ENCODE measurements at regions not wholly inside any gene's neighbourhood (a gene's known extent, or its start where the extent isn't known, plus 50 kb on each side); places are given as distances from the start of the nearest gene placed in this dataset.

DNA sequence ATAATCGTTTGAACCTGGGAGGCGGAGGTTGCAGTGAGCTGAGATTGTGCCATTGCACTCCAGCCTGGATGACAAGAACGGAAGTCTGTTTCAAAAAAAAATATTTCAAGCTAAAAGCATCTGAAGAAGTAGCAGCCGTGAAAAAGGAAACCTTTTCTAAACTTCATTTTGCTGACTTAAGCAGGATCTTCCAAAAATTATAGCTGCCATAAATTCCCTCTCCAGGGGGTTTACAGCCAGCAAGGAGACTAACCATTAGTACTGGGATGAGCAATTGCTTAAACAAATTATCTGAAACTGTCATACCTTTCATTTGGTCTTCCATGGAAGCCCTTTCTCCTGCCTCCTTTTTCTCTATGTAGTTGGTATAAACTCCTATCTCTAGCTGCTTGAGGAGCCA is 69.9 kb upstream of the TSC22D1 start:
- Histone ChIP-seq H3K9ac (ENCODE audit: low read length) (no peak overlapping the region), H3K9me3 (ENCODE audit: control insufficient read depth in 1 of 2, insufficient read depth in 1 of 2, low read depth in 1 of 2, low read length in 2 of 2) (no peaks in the 10 kb centered on the region), H3K4me2 (ENCODE audit: low read length) (no peak overlapping the region), H3K27me3 (ENCODE audit: insufficient read depth, low read length) (no peaks in the 10 kb centered on the region), H3K36me3 (ENCODE audit: control insufficient read depth in 1 of 2, insufficient read depth in 2 of 2, low read length in 2 of 2) (no peaks in the 10 kb centered on the region), H3K79me2 (ENCODE audit: insufficient read depth, low read length) (no peaks in the 10 kb centered on the region), H3K4me3 (replicated peaks in 1 of 2; ENCODE audit: low read depth in 1 of 2, low read length in 2 of 2) (no peak overlapping the region), H3K4me1 (ENCODE audit: control insufficient read depth in 1 of 2, insufficient read depth in 2 of 2, low read length in 2 of 2) (peaks cover 0 to 9% of the 10 kb centered on the region in 2 experiments; a peak in 1 of 4 replicates), H3K9me2 (ENCODE audit: insufficient read depth) (no peaks in the 10 kb centered on the region), H3K27ac (ENCODE audit: low read depth, low read length) (no peak overlapping the region), H4K20me1 (ENCODE audit: insufficient read depth) (no peaks in the 10 kb centered on the region), H2AFZ (ENCODE audit: low read depth, low read length, poor library complexity, severe bottlenecking) (no peak overlapping the region)
- no TSS peak for BruUV-seq (replicated peaks)
- CTCF ChIA-PET, result no interaction called here
- RAD21 ChIA-PET (ENCODE audit: low non-redundant PET in 1 of 2, low total read pairs in 2 of 2, uncharacterized antibody in 2 of 2, unreplicated experiment in 2 of 2), result no interaction called here
- ATAC-seq (no peak), DNase-seq (ENCODE audit: low read depth, low spot score) (no peak)
- TF ChIP-seq CBX3 (IDR thresholded peaks at IDR 0.05; ENCODE audit: low read depth) (no peak), SRF (IDR thresholded peaks at IDR 0.05; ENCODE audit: low read depth) (no peak), JUND (IDR thresholded peaks at IDR 0.05) (no peak), EZH2phosphoT487 (IDR thresholded peaks at IDR 0.05; ENCODE audit: borderline replicate concordance) (no peak), CEBPB (IDR thresholded peaks at IDR 0.05; ENCODE audit: low read depth) (no peak), ATF3 (IDR thresholded peaks at IDR 0.05) (no peak), FOSL1 (IDR thresholded peaks at IDR 0.05; ENCODE audit: low read depth) (no peak), ZNF274 (IDR thresholded peaks at IDR 0.05; ENCODE audit: low read depth, low read length) (no peak), POLR2A (IDR thresholded peaks at IDR 0.05; ENCODE audit: borderline replicate concordance, extremely low read depth, insufficient read depth, insufficient read length) (no peak), SP1 (IDR thresholded peaks at IDR 0.05; ENCODE audit: low read depth) (no peak), ZFX (IDR thresholded peaks at IDR 0.05) (no peak), RAD21 (IDR thresholded peaks at IDR 0.05; ENCODE audit: low read depth) (no peak), TCF7L2 (IDR thresholded peaks at IDR 0.05; ENCODE audit: borderline replicate concordance, extremely low read depth, insufficient read depth, insufficient read length) (no peak)
- POLR2A ChIA-PET, result no interaction called here
- intact Hi-C loops (cut with micrococcal nuclease), result loop anchor here (10.0 kb wide), 1 partner anchor 161 kb away; no protein-coding TSS in a partner anchor

DNA sequence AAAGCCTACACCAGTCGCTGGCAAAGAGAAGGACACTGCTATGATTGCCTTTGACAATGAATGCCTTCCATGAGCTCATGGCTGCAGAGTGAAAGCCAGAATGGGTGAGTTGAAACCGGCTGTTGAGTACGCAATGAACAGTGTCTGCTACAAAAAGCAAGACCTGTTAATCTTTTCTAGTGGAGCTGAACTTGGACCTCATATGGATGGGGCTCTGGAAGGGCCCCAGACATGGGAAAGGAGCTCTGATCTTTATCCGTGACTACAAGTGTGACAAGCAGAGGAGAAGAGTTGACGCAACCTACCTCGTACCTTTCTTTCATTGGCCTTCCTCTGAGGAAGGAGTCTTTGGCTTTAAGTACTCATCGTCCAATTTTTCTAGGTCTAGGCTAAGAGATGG is 67.1 kb upstream of the TSC22D1 start:
- H3K9me3 ChIP-seq (ENCODE audit: control insufficient read depth in 1 of 2, insufficient read depth in 1 of 2, low read depth in 1 of 2, low read length in 2 of 2), result no peaks in the 10 kb centered on the region
- DNase-seq (ENCODE audit: low read depth, low spot score) (no peak), ATAC-seq (no peak)
- intact Hi-C loops (cut with micrococcal nuclease), result loop anchor here (10.0 kb wide), 1 partner anchor 158 kb away; no protein-coding TSS in a partner anchor
- CTCF ChIA-PET, result no interaction called here
- RAD21 ChIA-PET (ENCODE audit: low non-redundant PET in 1 of 2, low total read pairs in 2 of 2, uncharacterized antibody in 2 of 2, unreplicated experiment in 2 of 2), result no interaction called here
- no peak overlapping the region for H3K4me2 ChIP-seq (ENCODE audit: low read length)
- H4K20me1 ChIP-seq (ENCODE audit: insufficient read depth), result no peaks in the 10 kb centered on the region
- H3K9me2 ChIP-seq (ENCODE audit: insufficient read depth), result no peaks in the 10 kb centered on the region
- H3K27ac ChIP-seq (ENCODE audit: low read depth, low read length), result no peak overlapping the region
- no peak overlapping the region for H3K4me3 ChIP-seq (replicated peaks in 1 of 2; ENCODE audit: low read depth in 1 of 2, low read length in 2 of 2)
- no peaks in the 10 kb centered on the region for H3K79me2 ChIP-seq (ENCODE audit: insufficient read depth, low read length)
- H2AFZ ChIP-seq (ENCODE audit: low read depth, low read length, poor library complexity, severe bottlenecking), result no peak overlapping the region
- POLR2A ChIA-PET, result no interaction called here
- H3K27me3 ChIP-seq (ENCODE audit: insufficient read depth, low read length), result no peaks in the 10 kb centered on the region
- H3K9ac ChIP-seq (ENCODE audit: low read length), result no peak overlapping the region
- no TSS peak for BruUV-seq (replicated peaks)
- no peaks in the 10 kb centered on the region for H3K36me3 ChIP-seq (ENCODE audit: control insufficient read depth in 1 of 2, insufficient read depth in 2 of 2, low read length in 2 of 2)
- peaks cover 0 to 2% of the 10 kb centered on the region in 2 experiments; a peak in 1 of 4 replicates for H3K4me1 ChIP-seq (ENCODE audit: control insufficient read depth in 1 of 2, insufficient read depth in 2 of 2, low read length in 2 of 2)
- TF ChIP-seq CBX3 (IDR thresholded peaks at IDR 0.05; ENCODE audit: low read depth) (no peak), EZH2phosphoT487 (IDR thresholded peaks at IDR 0.05; ENCODE audit: borderline replicate concordance) (no peak), JUND (IDR thresholded peaks at IDR 0.05) (no peak), ZFX (IDR thresholded peaks at IDR 0.05) (no peak), POLR2A (IDR thresholded peaks at IDR 0.05; ENCODE audit: borderline replicate concordance, extremely low read depth, insufficient read depth, insufficient read length) (no peak), SIN3A (IDR thresholded peaks at IDR 0.05; ENCODE audit: low read depth) (no peak), EGR1 (IDR thresholded peaks at IDR 0.05; ENCODE audit: low read depth) (no peak), ZBTB33 (IDR thresholded peaks at IDR 0.05; ENCODE audit: extremely low read depth, insufficient replicate concordance, low read length) (no peak), SRF (IDR thresholded peaks at IDR 0.05; ENCODE audit: low read depth) (no peak), ELF1 (IDR thresholded peaks at IDR 0.05; ENCODE audit: borderline replicate concordance, low read depth) (no peak), YY1 (IDR thresholded peaks at IDR 0.05; ENCODE audit: extremely low read depth, insufficient replicate concordance, low read depth, low read length) (no peak)
- TF ChIP-seq, protein P1, sequence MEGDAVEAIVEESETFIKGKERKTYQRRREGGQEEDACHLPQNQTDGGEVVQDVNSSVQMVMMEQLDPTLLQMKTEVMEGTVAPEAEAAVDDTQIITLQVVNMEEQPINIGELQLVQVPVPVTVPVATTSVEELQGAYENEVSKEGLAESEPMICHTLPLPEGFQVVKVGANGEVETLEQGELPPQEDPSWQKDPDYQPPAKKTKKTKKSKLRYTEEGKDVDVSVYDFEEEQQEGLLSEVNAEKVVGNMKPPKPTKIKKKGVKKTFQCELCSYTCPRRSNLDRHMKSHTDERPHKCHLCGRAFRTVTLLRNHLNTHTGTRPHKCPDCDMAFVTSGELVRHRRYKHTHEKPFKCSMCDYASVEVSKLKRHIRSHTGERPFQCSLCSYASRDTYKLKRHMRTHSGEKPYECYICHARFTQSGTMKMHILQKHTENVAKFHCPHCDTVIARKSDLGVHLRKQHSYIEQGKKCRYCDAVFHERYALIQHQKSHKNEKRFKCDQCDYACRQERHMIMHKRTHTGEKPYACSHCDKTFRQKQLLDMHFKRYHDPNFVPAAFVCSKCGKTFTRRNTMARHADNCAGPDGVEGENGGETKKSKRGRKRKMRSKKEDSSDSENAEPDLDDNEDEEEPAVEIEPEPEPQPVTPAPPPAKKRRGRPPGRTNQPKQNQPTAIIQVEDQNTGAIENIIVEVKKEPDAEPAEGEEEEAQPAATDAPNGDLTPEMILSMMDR (IDR thresholded peaks at IDR 0.05 in 2 of 3, conservative IDR thresholded peaks at IDR 0.05 in 1 of 3; ENCODE audit: borderline replicate concordance in 1 of 3, insufficient read depth in 1 of 3, low read depth in 2 of 3, low read length in 2 of 3), result no peak

Data from HCT116 (cell line).